Stimulated activated naive B cell treated with anti-CD40 and anti-IgM and Interleukin-4, amounts not matched to agents 10 μg/mL and 1 μg/mL and 100 μg/mL, for 72 hours (primary cell): ENCODE measurements at regions not wholly inside any gene's neighbourhood (a gene's known extent, or its start where the extent isn't known, plus 50 kb on each side); places are given as distances from the start of the nearest gene placed in this dataset.

ENCODE experiments used
- ATAC-seq, 2 donors: fragments of 150-1000 bp; cut with Tn5 transposase; replicated peaks; 2 replicates each; pipeline ENCODE4 v1.10.0; 2021; ENCODE audit warnings: moderate library complexity in 1 of 2
- DNase-seq: peaks from one replicate; pipeline ENCODE4 v3.0.0; 2021
- H3K27ac Mint-ChIP-seq: one replicate; pipeline ENCODE4 v1.8.0; 2022; ENCODE audit warnings: mild to moderate bottlenecking, mixed read lengths
- H3K27me3 Mint-ChIP-seq, 2 donors: one replicate each; pipeline ENCODE4 v1.8.0; 2022; ENCODE audit warnings: mixed read lengths in 2 of 2
- H3K36me3 Mint-ChIP-seq, 2 donors: one replicate each; pipeline ENCODE4 v1.8.0; 2022; ENCODE audit warnings: mixed read lengths in 2 of 2, mild to moderate bottlenecking in 1 of 2
- H3K4me1 Mint-ChIP-seq, 2 donors: one replicate each; pipeline ENCODE4 v1.8.0; 2022; ENCODE audit warnings: mixed read lengths in 2 of 2, mild to moderate bottlenecking in 1 of 2
- H3K4me3 Mint-ChIP-seq, 2 donors: one replicate each; pipeline ENCODE4 v1.8.0; 2022; ENCODE audit warnings: mild to moderate bottlenecking in 2 of 2, mixed read lengths in 2 of 2, moderate library complexity in 1 of 2
- H3K9me3 Mint-ChIP-seq, 2 donors: one replicate each; pipeline ENCODE4 v1.8.0; 2022; ENCODE audit warnings: mixed read lengths in 2 of 2, mild to moderate bottlenecking in 1 of 2

GRCh38 chr18:75562216-75562615, 134.7 kb upstream of the SMIM21 start:
- ATAC-seq (no peak), DNase-seq (no peak)
- Mint-ChIP-seq H3K36me3 (no peaks in the 10 kb centered on the region), H3K27me3 (peaks cover 0 to 3% of the 10 kb centered on the region in 2 donors), H3K9me3 (no peaks in the 10 kb centered on the region), H3K4me3 (no peak overlapping the region), H3K27ac (no peak overlapping the region), H3K4me1 (no peaks in the 10 kb centered on the region)

DNA sequence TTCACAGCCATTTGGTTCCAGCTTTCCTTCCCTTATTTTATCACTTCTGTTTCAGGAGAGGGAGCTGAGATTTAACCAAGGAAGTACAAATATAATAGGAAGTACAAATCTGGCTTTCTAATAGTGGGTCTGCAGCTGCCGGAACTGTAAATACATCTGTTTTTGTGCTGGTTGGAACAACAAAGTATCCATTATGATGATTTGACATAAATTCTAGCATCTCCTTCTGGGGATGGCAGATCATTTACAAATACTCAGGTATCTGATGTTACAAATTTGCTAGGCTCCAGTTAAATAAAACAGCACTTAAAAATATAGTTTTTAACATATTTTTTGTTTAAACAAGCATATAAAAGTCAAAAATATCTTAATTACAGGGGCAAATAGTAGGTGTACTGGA, 131.3 kb upstream of the SMIM21 start:
- Mint-ChIP-seq H3K9me3 (no peaks in the 10 kb centered on the region), H3K36me3 (no peaks in the 10 kb centered on the region), H3K4me3 (no peak overlapping the region), H3K27me3 (no peaks in the 10 kb centered on the region), H3K4me1 (no peaks in the 10 kb centered on the region), H3K27ac (no peak overlapping the region)
- DNase-seq (no peak), ATAC-seq (no peak)

- no peaks in the 10 kb centered on the region for H3K27me3 Mint-ChIP-seq
- no peaks in the 10 kb centered on the region for H3K9me3 Mint-ChIP-seq
- no peak overlapping the region for H3K27ac Mint-ChIP-seq
Observed at GRCh38 chr18:75556841-75557240, 129.3 kb upstream of the SMIM21 start.

GRCh38 chr18:75554644-75555185, 127.2 kb upstream of the SMIM21 start:
- no peaks in the 10 kb centered on the region for H3K4me1 Mint-ChIP-seq
- peaks cover 7 to 8% of the 10 kb centered on the region in 2 donors for H3K27me3 Mint-ChIP-seq

More at GRCh38 chr18:75556841-75557240, 129.3 kb upstream of the SMIM21 start:
- Mint-ChIP-seq H3K4me3 (no peak overlapping the region), H3K4me1 (no peaks in the 10 kb centered on the region), H3K36me3 (no peaks in the 10 kb centered on the region)
- ATAC-seq (no peak), DNase-seq (no peak)

GRCh38 chr18:75554176-75554575, 126.7 kb upstream of the SMIM21 start:
- H3K4me1 Mint-ChIP-seq, result no peaks in the 10 kb centered on the region
- no peaks in the 10 kb centered on the region for H3K9me3 Mint-ChIP-seq
- ATAC-seq, result no peak
- peaks cover 11 to 12% of the 10 kb centered on the region in 2 donors for H3K27me3 Mint-ChIP-seq
- no peak overlapping the region for H3K27ac Mint-ChIP-seq
- no peak for DNase-seq
- no peaks in the 10 kb centered on the region for H3K36me3 Mint-ChIP-seq
- no peak overlapping the region for H3K4me3 Mint-ChIP-seq

More at GRCh38 chr18:75554644-75555185, 127.2 kb upstream of the SMIM21 start:
- ATAC-seq, result no peak
- H3K9me3 Mint-ChIP-seq, result no peaks in the 10 kb centered on the region
- H3K27ac Mint-ChIP-seq, result no peak overlapping the region
- no peaks in the 10 kb centered on the region for H3K36me3 Mint-ChIP-seq
- DNase-seq, result no peak
- no peak overlapping the region for H3K4me3 Mint-ChIP-seq

- H3K4me1 Mint-ChIP-seq, result no peaks in the 10 kb centered on the region
- H3K36me3 Mint-ChIP-seq, result no peaks in the 10 kb centered on the region
- DNase-seq, result no peak
- H3K27me3 Mint-ChIP-seq, result peaks cover 11 to 12% of the 10 kb centered on the region in 2 donors
- no peak for ATAC-seq
- H3K9me3 Mint-ChIP-seq, result peaks cover 0 to 4% of the 10 kb centered on the region in 2 donors
- H3K4me3 Mint-ChIP-seq, result no peak overlapping the region
- no peak overlapping the region for H3K27ac Mint-ChIP-seq
Observed at GRCh38 chr18:75553021-75553420, 125.5 kb upstream of the SMIM21 start.

- H3K4me1 Mint-ChIP-seq, result no peaks in the 10 kb centered on the region
- no peak overlapping the region for H3K4me3 Mint-ChIP-seq
- peaks cover 11 to 12% of the 10 kb centered on the region in 2 donors for H3K27me3 Mint-ChIP-seq
- H3K9me3 Mint-ChIP-seq, result peaks cover 4 to 7% of the 10 kb centered on the region in 2 donors
- ATAC-seq, result no peak
- no peaks in the 10 kb centered on the region for H3K36me3 Mint-ChIP-seq
- no peak overlapping the region for H3K27ac Mint-ChIP-seq
- DNase-seq, result no peak
Observed at GRCh38 chr18:75551071-75551470, 123.6 kb upstream of the SMIM21 start.

- peaks cover 11 to 12% of the 10 kb centered on the region in 2 donors for H3K27me3 Mint-ChIP-seq
- DNase-seq (no peak), ATAC-seq (no peak)
- H3K9me3 Mint-ChIP-seq, result peaks cover 4 to 7% of the 10 kb centered on the region in 2 donors
- H3K4me3 Mint-ChIP-seq, result no peak overlapping the region
- H3K36me3 Mint-ChIP-seq, result no peaks in the 10 kb centered on the region
- no peaks in the 10 kb centered on the region for H3K4me1 Mint-ChIP-seq
- no peak overlapping the region for H3K27ac Mint-ChIP-seq
Observed at GRCh38 chr18:75548353-75548905, 120.9 kb upstream of the SMIM21 start.

GRCh38 chr18:75546964-75547363, 119.5 kb upstream of the SMIM21 start:
- H3K4me1 Mint-ChIP-seq, result no peaks in the 10 kb centered on the region
- H3K36me3 Mint-ChIP-seq, result no peaks in the 10 kb centered on the region
- DNase-seq (no peak), ATAC-seq (no peak)
- peaks cover 4 to 7% of the 10 kb centered on the region in 2 donors for H3K9me3 Mint-ChIP-seq
- no peak overlapping the region for H3K27ac Mint-ChIP-seq
- peaks cover 11 to 12% of the 10 kb centered on the region in 2 donors for H3K27me3 Mint-ChIP-seq
- no peak overlapping the region for H3K4me3 Mint-ChIP-seq

DNA sequence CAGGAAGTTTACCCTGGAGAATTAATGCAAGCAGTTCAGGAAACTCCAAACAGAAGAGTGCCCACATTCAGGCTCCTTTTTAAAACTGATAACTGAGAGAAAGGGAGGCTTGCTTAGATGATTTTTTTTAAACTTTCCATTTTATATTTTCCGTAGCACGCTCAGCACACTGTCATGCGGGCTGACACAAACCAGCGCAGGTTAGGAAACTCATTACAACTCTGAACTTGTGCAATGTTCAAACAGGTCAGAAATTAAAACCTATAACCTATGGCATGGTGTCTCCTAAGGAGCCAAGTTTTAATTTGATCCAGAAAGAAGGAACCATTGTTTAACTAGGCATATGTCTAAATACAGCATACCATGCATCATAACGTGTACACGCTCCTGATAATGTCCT, 117.7 kb upstream of the SMIM21 start:
- peaks cover 4 to 7% of the 10 kb centered on the region in 2 donors for H3K9me3 Mint-ChIP-seq
- no peaks in the 10 kb centered on the region for H3K36me3 Mint-ChIP-seq
- H3K27ac Mint-ChIP-seq, result no peak overlapping the region
- no peak for DNase-seq
- no peak overlapping the region for H3K4me3 Mint-ChIP-seq
- H3K4me1 Mint-ChIP-seq, result no peaks in the 10 kb centered on the region
- peaks cover 9 to 11% of the 10 kb centered on the region in 2 donors for H3K27me3 Mint-ChIP-seq
- ATAC-seq, result no peak

DNA sequence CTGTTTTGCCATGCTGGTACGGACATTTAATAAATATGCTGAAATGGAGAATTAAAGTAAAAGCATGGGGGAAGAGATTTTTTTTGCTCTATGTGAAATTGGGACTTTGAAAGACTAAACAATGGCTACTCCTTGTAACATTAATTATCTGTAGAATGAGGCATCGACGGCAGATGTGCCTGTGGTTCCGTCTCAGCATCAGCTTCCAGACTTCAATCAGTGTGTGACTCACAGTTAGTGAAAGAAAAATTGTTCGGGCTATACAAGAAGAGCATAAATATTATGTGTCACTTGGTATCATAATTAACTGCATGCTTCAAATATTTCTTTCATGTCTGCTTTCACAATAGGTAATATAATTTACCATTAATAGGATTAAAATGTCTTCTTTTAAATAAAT, 117.0 kb upstream of the SMIM21 start:
- Mint-ChIP-seq H3K27ac (no peak overlapping the region), H3K27me3 (peaks cover 2 to 4% of the 10 kb centered on the region in 2 donors), H3K4me3 (no peak overlapping the region), H3K4me1 (no peaks in the 10 kb centered on the region), H3K9me3 (peaks cover 4 to 7% of the 10 kb centered on the region in 2 donors), H3K36me3 (no peaks in the 10 kb centered on the region)
- DNase-seq (no peak), ATAC-seq (no peak)

DNA sequence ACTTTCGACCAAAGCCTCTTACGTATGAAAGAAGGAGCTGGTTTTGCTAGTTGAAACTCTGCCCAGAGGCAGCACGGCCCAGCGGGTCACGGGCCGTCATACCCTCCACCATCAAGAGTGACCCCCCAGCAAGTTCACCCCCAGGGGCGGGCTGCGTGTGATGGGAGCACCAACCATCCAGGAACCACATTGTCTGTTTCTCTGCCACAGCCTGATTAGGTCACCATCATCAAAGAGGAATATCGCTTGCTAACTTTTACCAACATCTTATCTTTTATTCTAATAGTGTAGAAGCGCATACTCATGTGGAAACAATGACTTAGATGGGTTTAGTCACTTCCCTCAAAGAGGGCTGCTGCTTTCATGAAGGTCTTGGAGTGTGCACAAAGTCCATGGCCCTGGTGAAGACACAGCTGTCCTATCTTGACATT, 116.6 kb upstream of the SMIM21 start:
- Mint-ChIP-seq H3K4me3 (no peak overlapping the region), H3K27ac (no peak overlapping the region), H3K4me1 (no peaks in the 10 kb centered on the region), H3K9me3 (peaks cover 4 to 7% of the 10 kb centered on the region in 2 donors), H3K36me3 (no peaks in the 10 kb centered on the region), H3K27me3 (peaks cover 0 to 3% of the 10 kb centered on the region in 2 donors)
- no peak for DNase-seq
- no peak for ATAC-seq

DNA sequence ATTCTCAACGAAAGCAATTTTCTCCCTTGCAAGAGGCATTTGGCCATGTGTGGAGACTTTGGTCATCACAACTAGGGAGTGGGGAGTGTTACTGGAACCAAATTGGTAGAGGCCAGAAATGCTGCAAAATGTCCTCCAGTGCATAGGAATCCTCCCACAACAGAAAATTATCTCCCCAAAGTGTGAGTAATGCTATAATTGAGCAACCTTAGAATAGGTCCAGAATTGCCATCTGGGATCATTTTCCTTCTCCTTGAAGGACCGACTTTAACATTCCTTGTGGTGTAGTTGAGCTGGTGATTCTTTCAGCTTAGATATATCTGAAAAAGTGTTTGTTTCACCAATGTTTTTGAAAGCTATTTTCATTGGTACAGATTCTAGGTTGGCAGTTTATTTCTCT, 111.2 kb upstream of the SMIM21 start:
- H3K4me3 Mint-ChIP-seq, result no peak overlapping the region
- peaks cover 3 to 4% of the 10 kb centered on the region in 2 donors for H3K27me3 Mint-ChIP-seq
- DNase-seq (no peak), ATAC-seq (no peak)
- H3K4me1 Mint-ChIP-seq, result no peaks in the 10 kb centered on the region
- H3K27ac Mint-ChIP-seq, result no peak overlapping the region
- no peaks in the 10 kb centered on the region for H3K36me3 Mint-ChIP-seq
- H3K9me3 Mint-ChIP-seq, result no peaks in the 10 kb centered on the region

DNA sequence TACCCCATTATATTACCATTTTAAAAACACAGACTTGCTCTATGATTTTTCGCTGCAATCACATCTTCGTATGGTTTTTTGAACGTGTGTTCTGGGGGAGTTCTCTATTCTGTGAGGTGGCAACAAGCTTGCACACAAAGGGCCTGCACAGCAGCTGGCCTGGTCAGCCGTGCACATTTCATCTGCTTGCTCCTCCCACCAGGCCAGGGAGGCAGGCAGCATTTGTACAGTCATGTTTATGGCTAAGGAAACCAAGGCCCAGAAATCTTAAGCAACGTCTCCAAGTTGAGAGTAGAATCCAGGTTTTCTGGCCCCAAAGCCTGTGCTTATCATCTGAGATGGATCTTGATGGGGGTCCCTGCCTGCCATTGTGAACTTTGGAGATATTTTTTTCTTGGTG, 106.4 kb upstream of the SMIM21 start:
- Mint-ChIP-seq H3K4me1 (no peaks in the 10 kb centered on the region), H3K27me3 (peaks cover 0 to 4% of the 10 kb centered on the region in 2 donors), H3K36me3 (no peaks in the 10 kb centered on the region), H3K4me3 (no peak overlapping the region), H3K27ac (no peak overlapping the region), H3K9me3 (no peaks in the 10 kb centered on the region)
- no peak for ATAC-seq
- DNase-seq, result no peak

GRCh38 chr18:75533209-75533608, 105.7 kb upstream of the SMIM21 start:
- DNase-seq (no peak), ATAC-seq (no peak)
- no peaks in the 10 kb centered on the region for H3K9me3 Mint-ChIP-seq
- no peak overlapping the region for H3K27ac Mint-ChIP-seq
- H3K27me3 Mint-ChIP-seq, result peaks cover 0 to 4% of the 10 kb centered on the region in 2 donors
- no peak overlapping the region for H3K4me3 Mint-ChIP-seq
- H3K36me3 Mint-ChIP-seq, result no peaks in the 10 kb centered on the region
- H3K4me1 Mint-ChIP-seq, result no peaks in the 10 kb centered on the region
